Activated CD4-positive, alpha-beta T cell treated with anti-CD3 and anti-CD28 coated beads for 4 hours (primary cell): ENCODE measurements at regions not wholly inside any gene's neighbourhood (a gene's known extent, or its start where the extent isn't known, plus 50 kb on each side); places are given as distances from the start of the nearest gene placed in this dataset.
"Not testable (repeated sequence)": the region's sequence is repeated elsewhere in the genome, so short reads cannot be mapped to it uniquely, and the experiment has no call there.

Source experiments
- DNase-seq, 2 donors: peaks; one replicate each; pipeline ENCODE4 v3.0.0-alpha.2; 2020

GRCh38 chr7:65453341-65454030 lies 79.8 kb downstream of the ZNF92 start:
- DNase-seq: no peak

DNA sequence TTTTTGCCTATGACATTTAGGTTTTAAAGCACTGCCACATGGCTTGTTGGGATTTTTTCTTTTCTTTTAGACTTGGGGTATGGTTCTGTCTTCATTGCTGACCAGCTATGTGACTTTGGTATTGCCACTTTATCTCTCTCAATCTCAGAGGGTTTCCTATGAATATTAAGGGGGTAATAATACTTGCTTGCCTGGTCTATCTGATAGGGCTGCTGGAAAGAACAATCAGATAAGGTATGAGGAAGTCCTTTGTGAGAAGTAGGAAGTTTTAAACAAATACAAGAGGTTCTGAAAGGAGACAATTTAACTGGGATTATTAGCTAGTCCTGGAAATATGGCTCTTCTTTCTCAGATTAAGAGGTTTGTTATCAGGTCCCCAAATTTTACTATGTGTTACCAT lies 80.8 kb downstream of the ZNF92 start:
- DNase-seq: no peak

DNA sequence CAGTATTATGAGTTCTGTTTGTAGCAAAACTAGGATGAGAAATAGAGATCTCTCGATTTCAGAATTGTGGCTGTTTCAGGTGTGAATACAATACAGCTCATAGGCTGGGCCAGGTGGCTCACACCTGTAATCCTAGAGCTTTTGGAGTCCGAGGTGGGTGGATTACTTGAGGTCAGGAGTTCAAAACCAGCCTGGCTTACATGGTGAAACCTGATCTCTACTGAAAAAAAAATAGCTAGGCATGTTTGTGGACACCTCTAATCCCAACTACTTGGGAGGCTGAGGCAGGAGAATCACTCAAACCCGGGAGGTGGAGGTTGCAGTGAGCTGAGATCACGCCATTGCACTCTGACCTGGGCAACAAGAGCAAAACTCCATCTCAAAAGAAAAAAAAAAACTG lies 81.4 kb downstream of the ZNF92 start:
- DNase-seq: not testable (repeated sequence)

GRCh38 chr7:65457705-65458104 lies 84.0 kb downstream of the ZNF92 start:
- DNase-seq: no peak

DNA sequence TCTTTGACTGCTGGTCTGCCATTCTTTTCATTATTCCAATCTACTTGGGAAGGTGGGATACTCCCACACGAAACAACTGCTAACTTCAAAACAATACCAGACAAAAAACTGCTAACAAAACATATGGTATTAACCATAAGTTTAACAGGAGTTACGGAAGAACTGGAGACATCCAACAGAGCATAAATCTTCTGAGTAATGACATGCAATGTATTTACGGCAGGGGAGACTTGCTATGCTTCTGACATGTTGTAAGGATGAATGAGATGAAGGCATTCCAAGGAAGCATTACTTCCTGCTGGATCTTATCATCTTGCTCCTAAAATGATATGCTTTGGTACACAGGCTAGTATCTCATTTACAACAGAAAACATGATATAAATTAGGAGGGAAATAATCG lies 85.8 kb downstream of the ZNF92 start:
- no peak for DNase-seq

- no peak for DNase-seq
Observed at GRCh38 chr7:65462148-65462716, 88.6 kb downstream of the ZNF92 start.

- no peak for DNase-seq
Observed at GRCh38 chr7:65463184-65463583, 89.5 kb downstream of the ZNF92 start.

GRCh38 chr7:65469919-65470558 lies 96.4 kb downstream of the ZNF92 start:
- not testable (repeated sequence) for DNase-seq

DNA sequence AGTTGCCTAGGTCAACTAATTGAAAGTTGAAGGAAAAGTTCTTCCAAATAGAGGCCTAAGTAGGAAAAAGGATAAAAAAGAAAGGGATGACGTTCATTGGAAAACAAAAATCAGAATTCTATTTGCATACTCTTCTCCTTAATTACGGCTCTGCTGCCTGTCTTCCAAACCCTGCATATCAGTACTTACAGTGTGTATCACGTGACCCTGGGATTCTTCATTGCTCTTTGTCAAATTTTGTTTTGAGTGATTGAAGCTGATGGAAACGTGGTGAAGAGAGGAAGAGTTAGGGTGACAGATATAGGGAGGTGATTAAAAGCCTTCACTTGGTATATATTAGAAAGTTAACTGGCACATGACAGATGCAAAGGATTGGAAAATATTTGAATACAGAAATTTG lies 97.9 kb downstream of the ZNF92 start:
- DNase-seq: no peak

DNA sequence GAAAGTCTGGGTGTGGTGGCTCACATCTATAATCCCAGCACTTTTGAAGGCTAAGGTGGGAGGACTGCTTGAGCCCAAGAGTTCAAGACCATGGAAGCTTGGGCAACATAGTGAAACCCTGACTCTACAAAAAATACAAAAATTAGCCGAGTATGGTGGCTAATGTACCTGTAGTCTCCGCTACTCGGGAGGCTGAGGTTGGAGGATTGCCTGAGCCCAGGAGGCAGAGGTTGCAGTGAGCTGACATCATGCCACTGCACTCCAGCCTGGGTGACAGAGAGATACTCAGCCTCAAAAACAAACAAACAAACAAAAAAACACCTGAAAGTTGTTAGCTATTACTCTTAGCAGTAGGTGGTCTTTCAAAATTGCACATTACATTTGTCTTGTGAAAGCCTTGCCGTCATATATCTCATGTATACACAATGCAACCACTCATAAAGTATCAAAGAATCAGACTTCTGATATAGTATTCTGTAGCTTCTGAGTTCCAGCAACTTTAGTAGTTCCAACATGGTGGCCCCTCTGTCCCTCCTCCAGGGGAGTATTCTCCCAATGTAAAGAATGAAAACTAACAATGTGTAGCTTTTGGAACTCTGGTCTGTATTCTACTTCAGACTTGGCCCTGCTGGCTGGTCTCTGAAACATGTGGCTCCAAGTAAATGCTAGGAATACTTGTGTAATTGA lies 101.5 kb downstream of the ZNF92 start:
- no peak for DNase-seq

GRCh38 chr7:65475734-65476319 lies 102.2 kb downstream of the ZNF92 start:
- peak in 1 of 2 donors; percentile 2 for DNase-seq

GRCh38 chr7:65477326-65477725 lies 103.7 kb downstream of the ZNF92 start:
- DNase-seq: no peak

DNA sequence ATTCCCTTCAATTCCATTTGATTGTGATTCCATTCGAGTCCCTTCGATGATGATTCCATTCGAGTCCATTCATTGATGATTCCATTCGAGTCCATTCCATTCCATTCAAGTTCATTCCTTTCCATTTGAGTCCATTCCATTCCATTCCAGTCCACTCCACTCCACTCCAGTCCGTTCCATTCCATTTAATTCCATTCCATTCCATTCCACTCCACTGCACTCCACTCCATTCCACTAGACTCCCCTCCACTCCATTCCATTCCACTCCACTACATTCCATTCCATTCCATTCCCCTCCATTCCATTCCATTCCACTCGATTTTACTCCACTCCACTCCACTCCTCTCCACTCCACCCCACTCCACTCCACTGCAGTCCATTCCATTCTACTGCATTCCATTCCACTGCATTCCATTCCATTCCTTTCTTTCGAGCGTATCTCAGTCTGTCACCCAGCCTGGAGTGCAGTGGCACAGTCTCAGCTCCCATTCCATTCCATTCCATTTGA lies 115.7 kb downstream of the ZNF92 start:
- no peak for DNase-seq

DNA sequence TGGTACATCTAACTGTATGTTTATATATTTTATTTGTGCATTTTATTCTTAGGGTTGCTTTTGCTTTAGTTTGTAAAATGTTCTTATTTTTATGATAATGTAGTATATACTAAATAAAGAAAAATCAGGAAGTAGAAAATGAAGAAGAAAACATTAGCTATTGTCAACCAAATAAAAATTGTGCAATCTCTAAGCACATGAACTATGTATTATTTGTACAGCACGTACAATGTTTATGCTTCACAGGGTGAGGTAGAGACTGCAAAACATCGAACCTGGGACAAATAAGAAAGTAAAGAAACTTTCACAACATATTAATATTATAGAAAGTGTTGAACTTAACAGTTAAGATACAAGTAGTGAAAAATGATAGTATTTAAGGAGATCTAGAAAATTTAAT lies 123.0 kb downstream of the ZNF92 start:
- not testable (repeated sequence) for DNase-seq

DNA sequence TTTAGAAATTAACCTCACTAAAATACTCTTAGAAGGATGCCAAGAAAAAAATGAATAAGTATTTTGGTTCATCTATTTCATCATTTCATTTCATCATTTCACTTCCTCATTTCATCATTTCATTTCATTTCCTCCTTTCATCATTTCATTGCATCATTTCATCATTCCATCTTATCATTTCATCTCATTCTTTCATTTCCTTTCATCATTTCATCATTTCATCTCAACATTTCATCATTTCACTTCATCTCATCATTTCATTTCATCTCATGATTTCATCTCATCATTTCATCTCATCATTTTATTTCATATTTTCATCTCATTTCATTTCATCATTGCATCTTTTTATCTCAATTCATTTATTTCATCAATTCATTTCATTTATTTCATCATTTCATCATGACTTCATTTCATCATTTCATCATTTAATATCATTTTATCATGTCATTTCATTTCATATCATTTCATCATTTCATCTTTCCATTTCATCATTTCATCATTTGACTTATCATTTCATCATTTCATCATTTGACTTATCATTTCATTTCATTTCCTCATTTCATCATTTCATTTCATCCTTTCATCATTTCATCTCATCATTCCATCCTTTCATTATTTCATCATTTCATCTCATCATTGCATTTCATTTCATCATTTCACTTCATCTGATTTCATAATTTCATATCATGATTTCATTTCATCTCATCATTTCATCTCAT lies 129.9 kb downstream of the ZNF92 start:
- DNase-seq: no peak

GRCh38 chr7:65504504-65505319 lies 131.1 kb downstream of the ZNF92 start:
- DNase-seq: not testable (repeated sequence)

DNA sequence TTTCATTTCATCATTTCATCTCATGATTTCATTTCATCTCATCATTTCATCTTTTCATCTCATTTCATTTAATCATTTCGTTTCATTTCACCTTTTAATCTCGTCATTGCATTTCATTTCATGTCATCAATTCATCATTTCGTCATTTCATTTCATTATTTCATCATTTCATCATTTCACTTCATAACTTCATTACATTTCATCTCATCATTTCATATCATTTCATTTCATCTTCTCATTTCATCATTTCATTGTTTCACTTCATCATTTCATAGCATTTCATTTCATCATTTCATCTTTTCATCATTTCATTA lies 131.6 kb downstream of the ZNF92 start:
- DNase-seq: not testable (repeated sequence)

DNA sequence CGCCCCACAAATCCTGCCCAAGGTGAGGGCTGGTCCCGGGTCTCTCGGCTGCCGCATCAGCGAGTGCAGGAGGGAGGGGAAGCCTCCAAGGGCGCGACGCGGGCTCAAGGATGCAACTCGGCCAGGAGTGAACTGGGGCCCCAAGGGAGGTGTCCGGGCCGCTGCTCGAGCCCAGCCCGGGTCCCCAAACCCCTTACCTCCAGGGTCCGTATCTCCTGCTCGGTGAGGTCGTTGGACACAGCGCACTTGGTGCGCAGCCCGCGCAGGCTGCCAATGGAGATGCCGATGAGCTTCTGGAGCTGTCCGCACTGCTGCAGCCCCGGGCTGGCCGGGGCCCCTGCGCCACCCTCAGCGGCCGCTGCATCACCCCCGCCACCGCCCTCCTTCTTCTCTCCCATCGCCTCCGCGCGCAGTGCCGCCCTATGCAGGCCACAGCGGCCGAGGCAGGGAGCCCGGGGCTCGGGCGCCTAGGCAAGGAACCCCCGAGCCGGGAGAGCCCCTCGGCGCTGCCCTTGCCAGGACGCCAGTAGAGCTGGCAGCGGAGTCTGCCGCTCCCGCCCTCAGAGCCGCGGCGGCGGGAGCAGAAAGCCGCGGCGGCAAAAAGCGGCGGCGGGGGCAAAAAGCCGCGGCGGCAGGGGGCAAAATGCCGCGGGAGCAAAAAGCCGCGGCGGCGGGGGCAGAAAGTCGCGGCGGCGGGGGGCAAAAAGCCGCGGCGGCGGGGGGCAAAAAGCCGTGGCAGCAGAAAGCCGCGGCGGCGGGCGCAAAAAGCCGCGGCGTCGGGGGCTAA lies 135.1 kb downstream of the ZNF92 start:
- not testable (repeated sequence) for DNase-seq

- peak in 1 of 2 donors; percentile 1 for DNase-seq
Observed at GRCh38 chr7:65509368-65510186, 135.9 kb downstream of the ZNF92 start.

DNA sequence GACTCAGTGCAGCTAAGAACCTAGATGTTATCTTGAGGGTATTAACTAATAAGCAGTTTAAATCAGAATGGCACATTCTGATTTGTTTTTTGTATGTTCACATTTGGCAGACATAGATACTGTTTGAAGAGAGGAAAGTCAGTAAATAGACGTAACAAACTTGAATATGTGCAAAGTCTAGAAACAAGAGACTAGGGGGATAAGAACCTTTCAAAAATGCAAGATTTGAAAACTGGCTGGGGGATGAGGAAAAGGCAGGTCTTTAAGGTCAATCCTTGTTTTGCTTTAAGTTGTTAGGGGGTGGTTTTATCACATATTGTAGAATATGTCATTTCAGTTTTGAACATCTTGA lies 136.5 kb downstream of the ZNF92 start:
- DNase-seq: not testable (repeated sequence)
